GM23338 (cell line): ENCODE measurements at regions not wholly inside any gene's neighbourhood (a gene's known extent, or its start where the extent isn't known, plus 50 kb on each side); places are given as distances from the start of the nearest gene placed in this dataset.

Source experiments
- CREB1 ChIP-seq: fragments of 250-450 bp; sonication (Bioruptor Pico); IDR thresholded peaks from 2 replicates; pipeline ENCODE4 v1.5.0; 2020; ENCODE audit warnings: low read depth, mild to moderate bottlenecking, moderate library complexity
- CTCF ChIP-seq, 2 experiments: fragments of 200-600 bp in 1 of 2; sonication (generic) in 1 of 2; conservative IDR thresholded peaks; 2 replicates each; pipeline versions ENCODE4 v1.5.1 to v1.6.1; 2016 to 2017; ENCODE audit warnings: antibody characterized with exemption in 2 of 2, low read depth in 2 of 2, mild to moderate bottlenecking in 2 of 2, moderate library complexity in 1 of 2
- EZH2 ChIP-seq: fragments of 200-600 bp; sonication (generic); IDR thresholded peaks from one replicate; pipeline ENCODE4 v1.8.0; 2017; ENCODE audit warnings: antibody characterized with exemption, mild to moderate bottlenecking, low read depth; ENCODE audit not compliant: unreplicated experiment
- EZH2phosphoT487 ChIP-seq: fragments of 200-600 bp; sonication (generic); IDR thresholded peaks from one replicate; pipeline ENCODE4 v1.8.1; 2018; ENCODE audit warnings: antibody characterized with exemption; ENCODE audit not compliant: unreplicated experiment
- JUNB ChIP-seq: IDR thresholded peaks from one replicate; pipeline ENCODE4 v1.6.1; 2016; ENCODE audit warnings: antibody characterized with exemption; ENCODE audit not compliant: unreplicated experiment
- POLR2AphosphoS5 ChIP-seq: IDR thresholded peaks from 2 replicates; pipeline ENCODE4 v1.6.1; 2016; ENCODE audit warnings: antibody characterized with exemption, low read depth
- STAT1 ChIP-seq: IDR thresholded peaks from one replicate; pipeline ENCODE4 v1.6.1; 2016; ENCODE audit warnings: antibody characterized with exemption; ENCODE audit not compliant: unreplicated experiment
- ZNF114 ChIP-seq: fragments of 250-450 bp; sonication (Bioruptor Pico); IDR thresholded peaks from 2 replicates; pipeline ENCODE4 v1.5.0; 2020; ENCODE audit warnings: mild to moderate bottlenecking, moderate library complexity
- ZNF331 ChIP-seq: fragments of 250-450 bp; sonication (Bioruptor Pico); IDR thresholded peaks from 2 replicates; pipeline ENCODE4 v1.5.0; 2020; ENCODE audit warnings: low read depth, mild to moderate bottlenecking, moderate library complexity
- TF ChIP-seq, protein P1 (sequence below): IDR thresholded peaks from one replicate; pipeline ENCODE4 v1.6.1; 2018; ENCODE audit warnings: antibody characterized with exemption; ENCODE audit not compliant: unreplicated experiment

GRCh38 chr4:54560513-54560912, 97.2 kb upstream of the KIT start:
- no peak for TF ChIP-seq CTCF (conservative IDR thresholded peaks at IDR 0.05; ENCODE audit: low read depth in 2 of 2)
- no peak for TF ChIP-seq CREB1 (CRISPR knock-in tag)
- no peak for TF ChIP-seq EZH2phosphoT487
- TF ChIP-seq EZH2 = no peak
- no peak for TF ChIP-seq JUNB
- no peak for TF ChIP-seq POLR2AphosphoS5
- TF ChIP-seq, protein P1, sequence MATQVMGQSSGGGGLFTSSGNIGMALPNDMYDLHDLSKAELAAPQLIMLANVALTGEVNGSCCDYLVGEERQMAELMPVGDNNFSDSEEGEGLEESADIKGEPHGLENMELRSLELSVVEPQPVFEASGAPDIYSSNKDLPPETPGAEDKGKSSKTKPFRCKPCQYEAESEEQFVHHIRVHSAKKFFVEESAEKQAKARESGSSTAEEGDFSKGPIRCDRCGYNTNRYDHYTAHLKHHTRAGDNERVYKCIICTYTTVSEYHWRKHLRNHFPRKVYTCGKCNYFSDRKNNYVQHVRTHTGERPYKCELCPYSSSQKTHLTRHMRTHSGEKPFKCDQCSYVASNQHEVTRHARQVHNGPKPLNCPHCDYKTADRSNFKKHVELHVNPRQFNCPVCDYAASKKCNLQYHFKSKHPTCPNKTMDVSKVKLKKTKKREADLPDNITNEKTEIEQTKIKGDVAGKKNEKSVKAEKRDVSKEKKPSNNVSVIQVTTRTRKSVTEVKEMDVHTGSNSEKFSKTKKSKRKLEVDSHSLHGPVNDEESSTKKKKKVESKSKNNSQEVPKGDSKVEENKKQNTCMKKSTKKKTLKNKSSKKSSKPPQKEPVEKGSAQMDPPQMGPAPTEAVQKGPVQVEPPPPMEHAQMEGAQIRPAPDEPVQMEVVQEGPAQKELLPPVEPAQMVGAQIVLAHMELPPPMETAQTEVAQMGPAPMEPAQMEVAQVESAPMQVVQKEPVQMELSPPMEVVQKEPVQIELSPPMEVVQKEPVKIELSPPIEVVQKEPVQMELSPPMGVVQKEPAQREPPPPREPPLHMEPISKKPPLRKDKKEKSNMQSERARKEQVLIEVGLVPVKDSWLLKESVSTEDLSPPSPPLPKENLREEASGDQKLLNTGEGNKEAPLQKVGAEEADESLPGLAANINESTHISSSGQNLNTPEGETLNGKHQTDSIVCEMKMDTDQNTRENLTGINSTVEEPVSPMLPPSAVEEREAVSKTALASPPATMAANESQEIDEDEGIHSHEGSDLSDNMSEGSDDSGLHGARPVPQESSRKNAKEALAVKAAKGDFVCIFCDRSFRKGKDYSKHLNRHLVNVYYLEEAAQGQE = no peak
- TF ChIP-seq STAT1 = no peak
- TF ChIP-seq ZNF114 = no peak
- no peak for TF ChIP-seq ZNF331 (CRISPR knock-in tag)
